ENCODE measurements at regions not wholly inside any gene's neighbourhood (a gene's known extent, or its start where the extent isn't known, plus 50 kb on each side); places are given as distances from the start of the nearest gene placed in this dataset.

- TF ChIP-seq ZNF274 (IDR thresholded peaks at IDR 0.05; ENCODE audit: low read depth, low read length) = no peak
- no peak overlapping the region for H3K4me3 ChIP-seq (ENCODE audit: low read length)
Measured at GRCh38 chr20:53718142-53719021, 124.7 kb upstream of the ZNF217 start.

- no peak for TF ChIP-seq ZNF274 (IDR thresholded peaks at IDR 0.05; ENCODE audit: low read depth, low read length)
Measured at GRCh38 chr20:53716395-53716794, 122.8 kb upstream of the ZNF217 start.

GRCh38 chr20:53714524-53714923 is 120.9 kb upstream of the ZNF217 start:
- TF ChIP-seq ZNF274 (IDR thresholded peaks at IDR 0.05; ENCODE audit: low read depth, low read length) = no peak
- no peak overlapping the region for H3K4me3 ChIP-seq (ENCODE audit: low read length)

More at GRCh38 chr20:53716395-53716794, 122.8 kb upstream of the ZNF217 start:
- no peak overlapping the region for H3K4me3 ChIP-seq (ENCODE audit: low read length)

GRCh38 chr20:53713328-53714056 is 119.9 kb upstream of the ZNF217 start:
- TF ChIP-seq ZNF274 (IDR thresholded peaks at IDR 0.05; ENCODE audit: low read depth, low read length) = no peak
- H3K4me3 ChIP-seq (ENCODE audit: low read length) = no peak overlapping the region

- TF ChIP-seq ZNF274 (IDR thresholded peaks at IDR 0.05; ENCODE audit: low read depth, low read length) = no peak
- H3K4me3 ChIP-seq (ENCODE audit: low read length) = no peak overlapping the region
Measured at GRCh38 chr20:53712212-53712977, 118.8 kb upstream of the ZNF217 start.

GRCh38 chr20:53711333-53712211 is 117.9 kb upstream of the ZNF217 start:
- TF ChIP-seq ZNF274 (IDR thresholded peaks at IDR 0.05; ENCODE audit: low read depth, low read length) = no peak
- no peak overlapping the region for H3K4me3 ChIP-seq (ENCODE audit: low read length)

GRCh38 chr20:53708129-53708968 is 114.7 kb upstream of the ZNF217 start:
- H3K4me3 ChIP-seq (ENCODE audit: low read length) = peak overlapping the region; percentile 49; the same call in 1 of the 2 replicates
- no peak for TF ChIP-seq ZNF274 (IDR thresholded peaks at IDR 0.05; ENCODE audit: low read depth, low read length)

GRCh38 chr20:53707371-53708055 is 113.9 kb upstream of the ZNF217 start:
- H3K4me3 ChIP-seq (ENCODE audit: low read length) = peak overlapping the region; percentile 49; the same call in 1 of the 2 replicates

GRCh38 chr20:53706466-53707370 is 113.1 kb upstream of the ZNF217 start:
- TF ChIP-seq ZNF274 (IDR thresholded peaks at IDR 0.05; ENCODE audit: low read depth, low read length) = no peak
- H3K4me3 ChIP-seq (ENCODE audit: low read length) = no peak overlapping the region; the same call in 1 of the 2 replicates

More at GRCh38 chr20:53707371-53708055, 113.9 kb upstream of the ZNF217 start:
- no peak for TF ChIP-seq ZNF274 (IDR thresholded peaks at IDR 0.05; ENCODE audit: low read depth, low read length)

- no peak overlapping the region for H3K4me3 ChIP-seq (ENCODE audit: low read length)
- no peak for TF ChIP-seq ZNF274 (IDR thresholded peaks at IDR 0.05; ENCODE audit: low read depth, low read length)
Measured at GRCh38 chr20:53706008-53706465, 112.4 kb upstream of the ZNF217 start.

- no peak for TF ChIP-seq ZNF274 (IDR thresholded peaks at IDR 0.05; ENCODE audit: low read depth, low read length)
- no peak overlapping the region for H3K4me3 ChIP-seq (ENCODE audit: low read length)
Measured at GRCh38 chr20:53702617-53703016, 109.0 kb upstream of the ZNF217 start.
